Lung (tissue), 11 donors: ENCODE measurements at regions not wholly inside any gene's neighbourhood (a gene's known extent, or its start where the extent isn't known, plus 50 kb on each side); places are given as distances from the start of the nearest gene placed in this dataset.

Experiments used
- ATAC-seq: fragments of 200-7000 bp; cut with Tn5 transposase; one replicate; pipeline ENCODE4 v1.9.1; 2020; ENCODE audit warnings: moderate number of reproducible peaks; ENCODE audit not compliant: insufficient read depth, low FRiP score
- DNase-seq, 3 donors: peaks; one replicate each; pipeline ENCODE4 v3.0.0-alpha.2; 2013 to 2017
- H3K27ac ChIP-seq, 2 donors: one replicate each; pipeline ENCODE4 v1.5.1; 2013; ENCODE audit warnings: mild to moderate bottlenecking in 2 of 2, moderate library complexity in 2 of 2, control low read depth in 1 of 2, inconsistent platforms in 1 of 2, low read depth in 1 of 2, low read length in 1 of 2
- H3K27me3 ChIP-seq, 3 donors: one replicate each; pipeline ENCODE4 v1.5.1; 2013; ENCODE audit warnings: low read length in 2 of 3; ENCODE audit not compliant: control insufficient read depth in 3 of 3, insufficient read depth in 3 of 3
- H3K36me3 ChIP-seq, 4 donors: one replicate each; pipeline ENCODE4 v1.5.1; 2013; ENCODE audit warnings: low read length in 4 of 4, mild to moderate bottlenecking in 1 of 4, moderate library complexity in 1 of 4; ENCODE audit not compliant: control insufficient read depth in 4 of 4, insufficient read depth in 4 of 4
- H3K4me1 ChIP-seq, 5 donors: one replicate each; pipeline ENCODE4 v1.5.1; 2013; ENCODE audit warnings: low read length in 5 of 5, mild to moderate bottlenecking in 2 of 5, moderate library complexity in 1 of 5; ENCODE audit not compliant: control insufficient read depth in 5 of 5, insufficient read depth in 5 of 5
- H3K4me3 ChIP-seq: one replicate; pipeline ENCODE4 v1.5.1; 2013; ENCODE audit warnings: mild to moderate bottlenecking, control low read depth, moderate library complexity
- H3K9ac ChIP-seq, 2 donors: one replicate each; pipeline ENCODE4 v1.5.1; 2013; ENCODE audit warnings: low read length in 2 of 2, control low read depth in 1 of 2; ENCODE audit not compliant: insufficient read depth in 1 of 2
- H3K9me3 ChIP-seq, 4 donors: one replicate each; pipeline ENCODE4 v1.5.1; 2013; ENCODE audit warnings: low read length in 3 of 4, mild to moderate bottlenecking in 1 of 4, moderate library complexity in 1 of 4; ENCODE audit not compliant: control insufficient read depth in 4 of 4, insufficient read depth in 3 of 4
- CTCF ChIP-seq: IDR thresholded peaks from 2 replicates; pipeline ENCODE4 v1.5.1; 2012; ENCODE audit warnings: mild to moderate bottlenecking; ENCODE audit errors: control extremely low read depth, extremely low read depth
- WGBS, 2 donors: extraction: QIAGEN DNeasy Blood & Tissue Kit; methylation state at CpG; one replicate each; pipeline ENCODE4 v1.1.7; 2013; 5-methylcytosine and 5-hydroxymethylcytosine counted together
- donor health status: control.
- donor health status: control.
- donor health status: Bipolar disorder and iron deficiency.
- donor health status: healthy.
- donor health status: DM: yes; HTN: yes; CAD: no.

- TF ChIP-seq CTCF = no peak
- WGBS, 2 donors = 39 to 60% methylated on average over 15 of the region's 15 CpGs
- no peak for ATAC-seq
- H3K36me3 ChIP-seq = no peaks in the 10 kb centered on the region
- H3K9me3 ChIP-seq = peaks cover 0 to 8% (median under 1%) of the 10 kb centered on the region in 4 donors
- H3K27ac ChIP-seq = no peak overlapping the region
- H3K4me1 ChIP-seq = peaks cover 0 to 4% (median 0%) of the 10 kb centered on the region in 5 donors
- no peaks in the 10 kb centered on the region for H3K27me3 ChIP-seq
- no peak overlapping the region for H3K4me3 ChIP-seq
- DNase-seq = no peak
- no peak overlapping the region for H3K9ac ChIP-seq
Observed at GRCh38 chr19:33938821-33939220, 142.2 kb downstream of the KCTD15 start.

GRCh38 chr19:33941133-33941532 is 144.5 kb downstream of the KCTD15 start:
- ATAC-seq (no peak), DNase-seq (no peak)
- H3K4me3 ChIP-seq = no peak overlapping the region
- TF ChIP-seq CTCF = no peak
- H3K9me3 ChIP-seq = no peaks in the 10 kb centered on the region
- no peaks in the 10 kb centered on the region for H3K36me3 ChIP-seq
- H3K9ac ChIP-seq = no peak overlapping the region
- H3K27me3 ChIP-seq = no peaks in the 10 kb centered on the region
- peaks cover 0 to 4% (median 0%) of the 10 kb centered on the region in 5 donors for H3K4me1 ChIP-seq
- WGBS, 2 donors = 84 to 85% methylated on average over 5 of the region's 5 CpGs
- no peak overlapping the region for H3K27ac ChIP-seq

GRCh38 chr19:33946535-33947264 is 150.0 kb downstream of the KCTD15 start:
- H3K27me3 ChIP-seq = no peaks in the 10 kb centered on the region
- no peak for ATAC-seq
- 83 to 84% methylated on average over 6 of the region's 6 CpGs for WGBS, 2 donors

More at GRCh38 chr19:33946535-33947264, 150.0 kb downstream of the KCTD15 start:
- TF ChIP-seq CTCF = no peak
- Histone ChIP-seq H3K4me1 (peaks cover 0 to 12% (median 0%) of the 10 kb centered on the region in 5 donors), H3K9ac (no peak overlapping the region), H3K36me3 (no peaks in the 10 kb centered on the region), H3K27ac (no peak overlapping the region), H3K4me3 (no peak overlapping the region), H3K9me3 (peaks cover 0 to 2% (median 0%) of the 10 kb centered on the region in 4 donors)
- DNase-seq = peak in 2 of 3 donors; percentile 6 to 15
